ENCODE measurements at regions not wholly inside any gene's neighbourhood (a gene's known extent, or its start where the extent isn't known, plus 50 kb on each side); places are given as distances from the start of the nearest gene placed in this dataset.

GRCh38 chr5:56525113-56525512 lies 290.2 kb upstream of the MAP3K1 start:
- TF ChIP-seq CTCF (optimal IDR thresholded peaks at IDR 0.05 in 1 of 3, IDR thresholded peaks at IDR 0.05 in 1 of 3, conservative IDR thresholded peaks at IDR 0.05 in 1 of 3; ENCODE audit: extremely low read depth in 1 of 3, insufficient read depth in 2 of 3, low read length in 3 of 3) = no peak
- TF ChIP-seq EZH2 (IDR thresholded peaks at IDR 0.05; ENCODE audit: low read length) = no peak
- no peak for DNase-seq (ENCODE audit: low read depth, low spot score)
- Histone ChIP-seq H3K4me2 (ENCODE audit: control insufficient read depth, extremely low read depth, insufficient read depth, low read depth, low read length) (peak overlapping the region; percentile 50), H3K9ac (ENCODE audit: control insufficient read depth, extremely low read depth, insufficient read depth, low read length) (no peak overlapping the region), H3K79me2 (ENCODE audit: control insufficient read depth, insufficient read depth, low read length) (no peaks in the 10 kb centered on the region), H3K4me1 (ENCODE audit: control insufficient read depth, extremely low read depth, insufficient read depth, low read length) (peaks cover 39% of the 10 kb centered on the region), H3K27ac (ENCODE audit: control insufficient read depth, insufficient read depth, low read length) (no peak overlapping the region), H3K27me3 (ENCODE audit: control insufficient read depth, extremely low read depth, insufficient read depth, low read length) (no peaks in the 10 kb centered on the region), H3K9me1 (ENCODE audit: control insufficient read depth, extremely low read depth, insufficient read depth, low read length) (no peaks in the 10 kb centered on the region), H3K9me3 (ENCODE audit: control insufficient read depth, low read depth, low read length) (no peaks in the 10 kb centered on the region), H4K20me1 (ENCODE audit: control insufficient read depth, extremely low read depth, insufficient read depth, low read length) (no peaks in the 10 kb centered on the region), H3K4me3 (ENCODE audit: control insufficient read depth in 2 of 3, extremely low read depth in 1 of 3, insufficient read depth in 2 of 3, low read depth in 1 of 3, low read length in 3 of 3) (no peak overlapping the region), H2AFZ (ENCODE audit: control insufficient read depth, low read length) (no peak overlapping the region), H3K36me3 (ENCODE audit: control insufficient read depth in 2 of 2, extremely low read depth in 1 of 2, insufficient read depth in 2 of 2, low read length in 2 of 2) (no peaks in the 10 kb centered on the region)
- peak; percentile 91 for FAIRE-seq
- dilution Hi-C loops (cut with MboI; ENCODE audit: extremely low pct_ligation_motif_present, low sequenced_read_pairs) = no loop called here

GRCh38 chr5:56523790-56524575 lies 290.9 kb upstream of the ANKRD55 start:
- H2AFZ ChIP-seq (ENCODE audit: control insufficient read depth, low read length) = no peak overlapping the region
- H3K27ac ChIP-seq (ENCODE audit: control insufficient read depth, insufficient read depth, low read length) = no peak overlapping the region
- H3K4me3 ChIP-seq (ENCODE audit: control insufficient read depth in 2 of 3, extremely low read depth in 1 of 3, insufficient read depth in 2 of 3, low read depth in 1 of 3, low read length in 3 of 3) = no peak overlapping the region
- H3K4me2 ChIP-seq (ENCODE audit: control insufficient read depth, extremely low read depth, insufficient read depth, low read depth, low read length) = no peak overlapping the region
- H3K9me3 ChIP-seq (ENCODE audit: control insufficient read depth, low read depth, low read length) = no peaks in the 10 kb centered on the region
- H3K9ac ChIP-seq (ENCODE audit: control insufficient read depth, extremely low read depth, insufficient read depth, low read length) = no peak overlapping the region
- no peak for TF ChIP-seq CTCF (optimal IDR thresholded peaks at IDR 0.05 in 1 of 3, IDR thresholded peaks at IDR 0.05 in 1 of 3, conservative IDR thresholded peaks at IDR 0.05 in 1 of 3; ENCODE audit: extremely low read depth in 1 of 3, insufficient read depth in 2 of 3, low read length in 3 of 3)
- no peak for TF ChIP-seq EZH2 (IDR thresholded peaks at IDR 0.05; ENCODE audit: low read length)
- H3K79me2 ChIP-seq (ENCODE audit: control insufficient read depth, insufficient read depth, low read length) = no peaks in the 10 kb centered on the region
- no peaks in the 10 kb centered on the region for H3K9me1 ChIP-seq (ENCODE audit: control insufficient read depth, extremely low read depth, insufficient read depth, low read length)
- H3K27me3 ChIP-seq (ENCODE audit: control insufficient read depth, extremely low read depth, insufficient read depth, low read length) = no peaks in the 10 kb centered on the region
- no peaks in the 10 kb centered on the region for H3K36me3 ChIP-seq (ENCODE audit: control insufficient read depth in 2 of 2, extremely low read depth in 1 of 2, insufficient read depth in 2 of 2, low read length in 2 of 2)
- peaks cover 39% of the 10 kb centered on the region for H3K4me1 ChIP-seq (ENCODE audit: control insufficient read depth, extremely low read depth, insufficient read depth, low read length)
- dilution Hi-C loops (cut with MboI; ENCODE audit: extremely low pct_ligation_motif_present, low sequenced_read_pairs) = no loop called here
- no peak for DNase-seq (ENCODE audit: low read depth, low spot score)
- FAIRE-seq = no peak
- no peaks in the 10 kb centered on the region for H4K20me1 ChIP-seq (ENCODE audit: control insufficient read depth, extremely low read depth, insufficient read depth, low read length)
